AG09319 (cell line): ENCODE measurements at regions not wholly inside any gene's neighbourhood (a gene's known extent, or its start where the extent isn't known, plus 50 kb on each side); places are given as distances from the start of the nearest gene placed in this dataset.

Experiments used
- DNase-seq: peaks from one replicate; pipeline ENCODE4 v3.0.0-alpha.2; 2010; ENCODE audit warnings: low read depth; ENCODE audit errors: extremely low read depth
- CTCF ChIP-seq: IDR thresholded peaks from 2 replicates; pipeline ENCODE4 v1.5.1; 2011; ENCODE audit warnings: low read depth, mild to moderate bottlenecking, inconsistent platforms, low read length, moderate library complexity

GRCh38 chrX:131791608-131792355 is 231.3 kb upstream of the STK26 start:
- TF ChIP-seq CTCF: no peak
- no peak for DNase-seq

GRCh38 chrX:131792356-131792749 is 230.7 kb upstream of the STK26 start:
- DNase-seq: peak; percentile 90
- TF ChIP-seq CTCF: peak; percentile 39

- DNase-seq: peak; percentile 88
- TF ChIP-seq CTCF: peak; percentile 37
Observed at GRCh38 chrX:131792789-131793462, 230.2 kb upstream of the STK26 start.

GRCh38 chrX:131795442-131796229 is 227.5 kb upstream of the STK26 start:
- DNase-seq: no peak
- TF ChIP-seq CTCF: no peak

GRCh38 chrX:131801066-131801465 is 222.0 kb upstream of the STK26 start:
- no peak for TF ChIP-seq CTCF
- no peak for DNase-seq

GRCh38 chrX:131801911-131802310 is 221.2 kb upstream of the STK26 start:
- no peak for DNase-seq
- no peak for TF ChIP-seq CTCF
